Stomach smooth muscle (tissue), 2 donors: ENCODE measurements at regions not wholly inside any gene's neighbourhood (a gene's known extent, or its start where the extent isn't known, plus 50 kb on each side); places are given as distances from the start of the nearest gene placed in this dataset.

Source experiments
- H3K27ac ChIP-seq: one replicate; pipeline ENCODE4 v1.7.0; 2013; ENCODE audit warnings: mild to moderate bottlenecking, low read length, inconsistent platforms
- H3K27me3 ChIP-seq, 2 donors: one replicate each; pipeline ENCODE4 v1.7.0; 2013; ENCODE audit warnings: low read length in 2 of 2; ENCODE audit not compliant: insufficient read depth in 2 of 2, control insufficient read depth in 1 of 2
- H3K36me3 ChIP-seq, 2 donors: one replicate each; pipeline ENCODE4 v1.7.0; 2013; ENCODE audit warnings: low read length in 2 of 2; ENCODE audit not compliant: control insufficient read depth in 2 of 2, insufficient read depth in 2 of 2
- H3K4me1 ChIP-seq: one replicate; pipeline ENCODE4 v1.7.0; 2013; ENCODE audit warnings: low read length; ENCODE audit not compliant: control insufficient read depth, insufficient read depth
- H3K4me3 ChIP-seq, 2 donors: one replicate each; pipeline ENCODE4 v1.7.0; 2013; ENCODE audit warnings: low read length in 2 of 2
- H3K9ac ChIP-seq, 2 donors: one replicate each; pipeline ENCODE4 v1.7.0; 2013; ENCODE audit warnings: low read length in 2 of 2, mild to moderate bottlenecking in 1 of 2
- H3K9me3 ChIP-seq, 2 donors: one replicate each; pipeline ENCODE4 v1.7.0; 2013; ENCODE audit warnings: low read length in 2 of 2; ENCODE audit not compliant: control insufficient read depth in 2 of 2
- donor health status: healthy.
- donor health status: Pancreatic carcinoma.

DNA sequence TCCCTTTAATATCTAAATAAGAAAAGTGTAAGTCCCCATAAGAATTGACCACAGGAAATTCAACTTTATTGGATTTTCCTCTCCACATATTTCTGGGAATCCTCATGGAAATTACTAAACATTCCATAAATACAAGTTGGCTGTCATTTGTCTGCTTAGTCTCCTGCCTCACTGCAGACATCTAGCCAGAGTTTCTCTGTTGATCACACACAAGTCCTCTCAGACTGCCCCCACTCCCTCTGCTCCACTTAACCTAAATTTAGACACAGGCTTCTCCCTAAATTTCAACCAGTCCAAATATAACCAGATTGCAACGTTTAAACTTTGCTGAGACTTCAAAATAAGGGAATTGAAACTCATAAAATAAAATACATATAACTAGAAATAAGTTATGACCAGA lies 982.1 kb downstream of the DTWD2 start:
- H3K4me1 ChIP-seq, result no peaks in the 10 kb centered on the region
- no peak overlapping the region for H3K4me3 ChIP-seq
- no peaks in the 10 kb centered on the region for H3K27me3 ChIP-seq
- no peak overlapping the region for H3K9ac ChIP-seq
- no peaks in the 10 kb centered on the region for H3K9me3 ChIP-seq
- H3K36me3 ChIP-seq, result no peaks in the 10 kb centered on the region
- H3K27ac ChIP-seq, result no peak overlapping the region

DNA sequence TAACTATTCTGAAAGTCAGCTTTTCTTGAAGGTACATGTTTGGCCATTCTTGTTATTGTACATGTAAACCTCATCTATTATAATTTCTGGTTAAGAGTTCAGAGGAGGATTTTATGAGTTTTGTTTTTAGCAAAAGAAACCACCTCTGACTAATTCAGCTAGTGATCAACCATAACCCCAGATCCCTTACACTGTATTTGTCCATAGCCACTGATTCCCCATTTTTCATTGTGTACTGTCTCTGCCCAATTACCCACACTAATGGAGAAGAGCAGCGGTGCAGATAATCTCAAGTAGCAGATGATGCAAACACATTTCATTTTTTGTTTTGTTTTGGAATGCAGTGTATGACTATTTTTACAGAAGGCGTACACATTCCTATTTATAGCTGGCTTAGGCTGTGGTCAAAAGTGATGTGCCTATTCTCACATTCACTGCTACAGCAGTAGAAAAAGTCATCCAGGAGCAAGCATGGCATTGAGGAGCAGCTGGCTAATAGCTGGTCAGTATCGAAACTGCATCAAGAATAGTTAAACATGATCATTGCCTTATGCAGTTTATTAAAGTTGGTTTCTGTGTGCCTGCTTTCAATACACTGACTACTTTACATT lies 988.3 kb downstream of the DTWD2 start:
- no peak overlapping the region for H3K4me3 ChIP-seq

DNA sequence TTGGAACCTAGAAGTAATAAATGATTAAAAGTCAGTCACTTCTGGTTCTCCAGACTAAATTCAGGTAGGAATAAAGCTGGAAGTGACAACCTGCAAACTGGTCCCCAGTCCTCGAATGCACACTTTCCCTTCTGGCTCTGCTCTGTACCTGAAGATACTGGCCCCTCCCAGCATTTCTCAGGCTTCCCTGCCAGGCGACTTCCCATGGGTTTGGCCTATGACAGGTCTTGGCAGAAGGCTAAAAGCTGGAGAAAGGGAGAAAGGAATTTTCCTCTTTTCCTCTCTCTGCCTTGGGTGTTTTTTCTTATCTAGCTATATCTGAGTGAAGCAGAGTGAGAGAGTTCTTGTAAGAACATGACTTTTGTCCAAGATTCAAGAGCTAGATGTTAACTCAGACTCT lies 1005.7 kb downstream of the DTWD2 start:
- Histone ChIP-seq H3K36me3 (no peaks in the 10 kb centered on the region), H3K9me3 (no peaks in the 10 kb centered on the region), H3K27me3 (no peaks in the 10 kb centered on the region), H3K27ac (no peak overlapping the region), H3K9ac (no peak overlapping the region), H3K4me3 (no peak overlapping the region), H3K4me1 (no peaks in the 10 kb centered on the region)

More for the DNA sequence above, 988.3 kb downstream of the DTWD2 start:
- Histone ChIP-seq H3K4me1 (no peaks in the 10 kb centered on the region), H3K9me3 (no peaks in the 10 kb centered on the region), H3K9ac (no peak overlapping the region), H3K36me3 (no peaks in the 10 kb centered on the region), H3K27me3 (no peaks in the 10 kb centered on the region), H3K27ac (no peak overlapping the region)

DNA sequence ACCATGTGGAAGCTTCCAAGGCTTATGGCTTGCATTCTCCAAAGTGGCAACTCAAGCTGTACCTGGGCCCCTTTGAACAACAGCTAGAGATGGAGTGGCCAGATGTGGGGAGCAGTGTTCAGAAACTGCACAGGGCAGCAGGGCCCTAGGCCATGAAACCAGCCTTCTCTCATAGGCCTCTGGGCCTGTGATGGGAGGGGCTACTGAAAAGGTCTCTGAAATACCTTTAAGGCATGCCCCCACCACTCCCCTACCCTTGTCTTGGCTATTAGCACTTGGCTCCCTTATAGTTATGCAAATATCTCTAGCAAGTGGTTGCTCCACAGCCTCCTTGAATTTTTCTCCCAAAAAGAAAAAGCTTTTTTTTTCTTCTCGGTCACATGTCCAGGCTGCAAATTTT lies 1014.6 kb downstream of the DTWD2 start:
- Histone ChIP-seq H3K27ac (no peak overlapping the region), H3K27me3 (no peaks in the 10 kb centered on the region), H3K9me3 (no peaks in the 10 kb centered on the region), H3K4me3 (no peak overlapping the region), H3K4me1 (no peaks in the 10 kb centered on the region), H3K9ac (no peak overlapping the region), H3K36me3 (no peaks in the 10 kb centered on the region)

GRCh38 chr5:117955831-117956230 lies 1032.5 kb downstream of the DTWD2 start:
- H3K9me3 ChIP-seq, result no peaks in the 10 kb centered on the region
- H3K4me3 ChIP-seq, result no peak overlapping the region
- H3K9ac ChIP-seq, result no peak overlapping the region
- no peak overlapping the region for H3K27ac ChIP-seq
- no peaks in the 10 kb centered on the region for H3K4me1 ChIP-seq
- no peaks in the 10 kb centered on the region for H3K36me3 ChIP-seq
- H3K27me3 ChIP-seq, result no peaks in the 10 kb centered on the region

- Histone ChIP-seq H3K4me1 (no peaks in the 10 kb centered on the region), H3K27me3 (no peaks in the 10 kb centered on the region), H3K9ac (no peak overlapping the region), H3K9me3 (no peaks in the 10 kb centered on the region), H3K36me3 (no peaks in the 10 kb centered on the region), H3K27ac (no peak overlapping the region), H3K4me3 (no peak overlapping the region)
Measured at GRCh38 chr5:117954331-117954730, 1034.0 kb downstream of the DTWD2 start.

- no peak overlapping the region for H3K27ac ChIP-seq
- H3K4me1 ChIP-seq, result no peaks in the 10 kb centered on the region
- H3K36me3 ChIP-seq, result no peaks in the 10 kb centered on the region
- no peaks in the 10 kb centered on the region for H3K9me3 ChIP-seq
- H3K27me3 ChIP-seq, result no peaks in the 10 kb centered on the region
- no peak overlapping the region for H3K9ac ChIP-seq
- H3K4me3 ChIP-seq, result no peak overlapping the region
Measured at GRCh38 chr5:117953272-117953671, 1035.1 kb downstream of the DTWD2 start.

- Histone ChIP-seq H3K4me1 (no peaks in the 10 kb centered on the region), H3K9ac (no peak overlapping the region), H3K36me3 (no peaks in the 10 kb centered on the region), H3K4me3 (no peak overlapping the region), H3K9me3 (no peaks in the 10 kb centered on the region), H3K27me3 (no peaks in the 10 kb centered on the region), H3K27ac (no peak overlapping the region)
Measured at GRCh38 chr5:117947836-117948235, 1040.5 kb downstream of the DTWD2 start.

DNA sequence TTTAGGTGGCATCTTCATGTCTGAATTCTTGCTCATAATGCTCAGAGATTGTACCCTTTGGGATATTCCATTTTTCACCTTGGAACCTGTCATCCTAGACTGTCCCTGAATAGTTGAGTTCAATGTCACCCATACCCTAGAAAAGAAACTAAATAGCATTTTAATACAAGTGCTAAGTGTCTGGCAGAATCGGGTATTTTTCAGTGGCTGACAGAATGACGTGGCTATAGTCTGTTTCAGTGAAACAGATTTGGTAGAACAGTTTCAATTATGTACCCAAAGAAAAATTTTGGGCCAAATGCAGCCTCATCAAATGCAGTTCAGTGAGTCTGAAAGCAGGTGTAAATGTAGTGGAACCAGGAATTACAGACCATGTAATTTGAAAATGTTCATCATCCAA lies 1041.2 kb downstream of the DTWD2 start:
- no peak overlapping the region for H3K9ac ChIP-seq
- H3K36me3 ChIP-seq, result no peaks in the 10 kb centered on the region
- H3K9me3 ChIP-seq, result no peaks in the 10 kb centered on the region
- H3K27me3 ChIP-seq, result no peaks in the 10 kb centered on the region
- no peaks in the 10 kb centered on the region for H3K4me1 ChIP-seq
- no peak overlapping the region for H3K4me3 ChIP-seq
- no peak overlapping the region for H3K27ac ChIP-seq

GRCh38 chr5:117945258-117945657 lies 1043.1 kb downstream of the DTWD2 start:
- no peak overlapping the region for H3K4me3 ChIP-seq
- no peak overlapping the region for H3K27ac ChIP-seq
- H3K9ac ChIP-seq, result no peak overlapping the region
- H3K36me3 ChIP-seq, result no peaks in the 10 kb centered on the region
- no peaks in the 10 kb centered on the region for H3K27me3 ChIP-seq
- H3K4me1 ChIP-seq, result no peaks in the 10 kb centered on the region
- H3K9me3 ChIP-seq, result peaks cover 8 to 10% of the 10 kb centered on the region in 2 donors

DNA sequence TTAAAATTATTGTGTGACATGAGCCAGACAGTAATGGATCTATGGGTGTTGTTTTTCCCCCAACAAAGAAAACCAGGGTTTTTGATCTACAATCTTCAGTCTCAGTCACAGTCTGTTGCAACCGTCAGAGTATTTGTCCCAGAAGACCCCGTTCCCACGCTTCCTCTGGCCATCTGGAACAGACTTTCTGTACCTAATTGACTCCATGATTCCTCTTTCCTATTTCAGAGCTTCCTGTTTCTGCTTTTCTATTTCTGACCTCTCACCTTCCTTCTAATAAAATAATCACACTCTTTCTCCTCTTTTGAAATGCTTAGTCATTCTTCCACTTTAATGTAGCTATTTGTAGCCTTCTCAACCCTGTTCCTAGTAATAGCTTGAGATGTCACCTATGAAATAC lies 1044.8 kb downstream of the DTWD2 start:
- Histone ChIP-seq H3K27me3 (no peaks in the 10 kb centered on the region), H3K36me3 (no peaks in the 10 kb centered on the region), H3K9me3 (peaks cover 10 to 13% of the 10 kb centered on the region in 2 donors), H3K9ac (no peak overlapping the region), H3K4me3 (no peak overlapping the region), H3K4me1 (no peaks in the 10 kb centered on the region), H3K27ac (no peak overlapping the region)
